ENCODE measurements at regions not wholly inside any gene's neighbourhood (a gene's known extent, or its start where the extent isn't known, plus 50 kb on each side); places are given as distances from the start of the nearest gene placed in this dataset.

DNA sequence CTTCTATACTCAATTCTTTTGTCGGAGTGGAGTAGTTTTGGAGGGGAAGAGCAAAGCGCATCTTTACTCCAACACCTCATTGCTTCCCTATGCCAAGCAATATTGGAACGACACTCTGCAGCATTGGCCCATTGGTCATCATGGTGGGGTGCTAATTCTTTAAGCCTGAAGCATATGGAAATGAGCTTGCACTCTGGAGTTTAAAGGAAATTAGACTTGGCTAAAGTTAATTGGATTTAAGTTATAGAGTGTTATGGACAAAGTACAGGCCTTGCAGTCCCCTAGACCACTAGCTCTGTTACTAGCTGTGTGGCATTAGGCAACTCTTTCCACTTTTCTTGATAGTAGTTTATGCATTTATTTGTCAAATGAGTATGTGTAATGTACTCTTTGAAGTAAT is 568.3 kb upstream of the TENM4 start:
- no peak for TF ChIP-seq SUZ12 (IDR thresholded peaks at IDR 0.05; ENCODE audit: extremely low read depth, insufficient read depth, insufficient read length)
- no peak for TF ChIP-seq ZNF274 (IDR thresholded peaks at IDR 0.05; ENCODE audit: low read depth, low read length)
- no peak for TF ChIP-seq YY1 (IDR thresholded peaks at IDR 0.05; ENCODE audit: insufficient read depth, insufficient read length)
